Transverse colon (tissue), 4 donors: ENCODE measurements at regions not wholly inside any gene's neighbourhood (a gene's known extent, or its start where the extent isn't known, plus 50 kb on each side); places are given as distances from the start of the nearest gene placed in this dataset.
"Not testable (repeated sequence)": the region's sequence is repeated elsewhere in the genome, so short reads cannot be mapped to it uniquely, and the experiment has no call there.

Source experiments
- DNase-seq: peaks from one replicate; pipeline ENCODE4 v3.0.0-alpha.2; 2019
- H3K27ac ChIP-seq, 4 donors: fragments of 200-600 bp; sonication (generic); 2 replicates each; pipeline ENCODE4 v1.5.1; 2016 to 2018; ENCODE audit warnings: inconsistent platforms in 4 of 4
- H3K27me3 ChIP-seq: fragments of 200-600 bp; sonication (generic); 2 replicates; pipeline ENCODE4 v1.5.1; 2017; ENCODE audit warnings: inconsistent platforms
- H3K36me3 ChIP-seq, 4 donors: fragments of 200-600 bp; sonication (generic); 2 replicates each; pipeline ENCODE4 v1.5.1; 2017 to 2019; ENCODE audit warnings: inconsistent platforms in 4 of 4
- H3K4me1 ChIP-seq, 4 donors: fragments of 200-600 bp; sonication (generic); 2 replicates each; pipeline ENCODE4 v1.5.1; 2017 to 2020; ENCODE audit warnings: inconsistent platforms in 4 of 4
- H3K4me3 ChIP-seq, 4 donors: fragments of 200-600 bp; sonication (generic); 1 replicate in 1 of 4; 2 replicates in 3 of 4; pipeline versions ENCODE4 v1.5.1 to v1.6.1; 2017 to 2019; ENCODE audit warnings: inconsistent platforms in 4 of 4
- H3K9me3 ChIP-seq, 2 donors: fragments of 200-600 bp; sonication (generic); 2 replicates each; pipeline ENCODE4 v1.5.1; 2017 to 2019; ENCODE audit warnings: inconsistent platforms in 2 of 2
- EP300 ChIP-seq: sonication (generic); formaldehyde crosslinking; IDR thresholded peaks from one replicate; pipeline ENCODE4 v1.6.1; 2017; ENCODE audit warnings: antibody characterized with exemption, low read depth
- POLR2A ChIP-seq: fragments of 450-650 bp; IDR thresholded peaks from one replicate; pipeline ENCODE4 v1.6.1; 2016; ENCODE audit warnings: antibody characterized with exemption, mild to moderate bottlenecking, moderate library complexity
- POLR2AphosphoS5 ChIP-seq, 3 donors: sonication (generic); formaldehyde crosslinking; IDR thresholded peaks; one replicate each; pipeline ENCODE4 v1.6.1; 2016; ENCODE audit warnings: antibody characterized with exemption in 3 of 3
- WGBS, 2 donors: methylation state at CpG; one replicate each; pipeline ENCODE4 v1.1.5; 2018; ENCODE audit warnings: low coverage in 1 of 2; 5-methylcytosine and 5-hydroxymethylcytosine counted together
- in situ Hi-C, 4 donors: fragments of 200-750 bp; cut with MboI; loops; one replicate each; pipeline versions ENCODE4 v1.15.0 to v1.15.1; 2017; ENCODE audit warnings: low sequenced_read_pairs in 3 of 4, low pct_ligation_motif_present in 1 of 4, low pct_unique_long_range_greater_than_20kb in 1 of 4
- intact Hi-C: fragments of 100-400 bp; cut with DNase I; formaldehyde crosslinking; loops from one replicate; pipeline ENCODE4 v1.15.1; 2023; ENCODE audit warnings: low total_unique reads
- TF ChIP-seq, protein P1 (sequence below), 5 experiments: fragments of 200-600 bp in 3 of 5; fragments of 450-650 bp in 2 of 5; sonication (generic) in 3 of 5; IDR thresholded peaks; 1 replicate in 2 of 5; 2 replicates in 3 of 5; pipeline ENCODE4 v1.5.1; 2016 to 2017; ENCODE audit warnings: antibody characterized with exemption in 5 of 5, inconsistent platforms in 3 of 5, mild to moderate bottlenecking in 2 of 5, moderate library complexity in 1 of 5

GRCh38 chrY:20042993-20043392 is 298.5 kb upstream of the KDM5D start:
- Histone ChIP-seq H3K4me1 (no peaks in the 10 kb centered on the region), H3K27me3 (no peaks in the 10 kb centered on the region), H3K4me3 (no peak overlapping the region), H3K9me3 (no peaks in the 10 kb centered on the region), H3K36me3 (no peaks in the 10 kb centered on the region), H3K27ac (no peak overlapping the region)
- intact Hi-C loops, result no loop called here
- WGBS, 2 donors, result no CpG with 5 or more reads among the region's 2 CpGs
- no peak for TF ChIP-seq POLR2A
- TF ChIP-seq POLR2AphosphoS5 (IDR thresholded peaks at IDR 0.05), result no peak
- TF ChIP-seq EP300, result no peak
- in situ Hi-C loops, result loop anchor here in 1 of 4 donors (25.0 kb wide), 1 partner anchor 106 kb away; no protein-coding TSS in a partner anchor
- no peak for DNase-seq

- H3K4me3 ChIP-seq, result no peak overlapping the region
- WGBS, 2 donors, result 60% methylated on average over 1 of the region's 5 CpGs; no CpG with 5 or more reads in 1 of the 2 donors
- H3K27ac ChIP-seq, result no peak overlapping the region
- H3K9me3 ChIP-seq, result no peaks in the 10 kb centered on the region
- no peaks in the 10 kb centered on the region for H3K4me1 ChIP-seq
- H3K36me3 ChIP-seq, result no peaks in the 10 kb centered on the region
- TF ChIP-seq, protein P1, sequence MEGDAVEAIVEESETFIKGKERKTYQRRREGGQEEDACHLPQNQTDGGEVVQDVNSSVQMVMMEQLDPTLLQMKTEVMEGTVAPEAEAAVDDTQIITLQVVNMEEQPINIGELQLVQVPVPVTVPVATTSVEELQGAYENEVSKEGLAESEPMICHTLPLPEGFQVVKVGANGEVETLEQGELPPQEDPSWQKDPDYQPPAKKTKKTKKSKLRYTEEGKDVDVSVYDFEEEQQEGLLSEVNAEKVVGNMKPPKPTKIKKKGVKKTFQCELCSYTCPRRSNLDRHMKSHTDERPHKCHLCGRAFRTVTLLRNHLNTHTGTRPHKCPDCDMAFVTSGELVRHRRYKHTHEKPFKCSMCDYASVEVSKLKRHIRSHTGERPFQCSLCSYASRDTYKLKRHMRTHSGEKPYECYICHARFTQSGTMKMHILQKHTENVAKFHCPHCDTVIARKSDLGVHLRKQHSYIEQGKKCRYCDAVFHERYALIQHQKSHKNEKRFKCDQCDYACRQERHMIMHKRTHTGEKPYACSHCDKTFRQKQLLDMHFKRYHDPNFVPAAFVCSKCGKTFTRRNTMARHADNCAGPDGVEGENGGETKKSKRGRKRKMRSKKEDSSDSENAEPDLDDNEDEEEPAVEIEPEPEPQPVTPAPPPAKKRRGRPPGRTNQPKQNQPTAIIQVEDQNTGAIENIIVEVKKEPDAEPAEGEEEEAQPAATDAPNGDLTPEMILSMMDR (IDR thresholded peaks at IDR 0.05), result no peak
- TF ChIP-seq EP300, result no peak
- no peak for TF ChIP-seq POLR2AphosphoS5 (IDR thresholded peaks at IDR 0.05)
- no peak for TF ChIP-seq POLR2A
- DNase-seq, result no peak
- in situ Hi-C loops (loop anchor here in 1 of 4 donors (25.0 kb wide), 1 partner anchor 88 kb away; no protein-coding TSS in a partner anchor), intact Hi-C loops (no loop called here)
- H3K27me3 ChIP-seq, result no peaks in the 10 kb centered on the region
These were observed 281.1 kb upstream of the KDM5D start for GRCh38 chrY:20025676-20026075.

- no CpG with 5 or more reads among the region's 6 CpGs for WGBS, 2 donors
- H3K9me3 ChIP-seq, DNase-seq, H3K4me1 ChIP-seq, H3K36me3 ChIP-seq, intact Hi-C loops, H3K27ac ChIP-seq, in situ Hi-C loops, H3K27me3 ChIP-seq, H3K4me3 ChIP-seq: not testable (repeated sequence)
These were observed 248.9 kb upstream of the KDM5D start for GRCh38 chrY:19993410-19993809.

GRCh38 chrY:19973012-19973411 is 228.5 kb upstream of the KDM5D start:
- no peaks in the 10 kb centered on the region for H3K27me3 ChIP-seq
- DNase-seq, result no peak
- no peak overlapping the region for H3K27ac ChIP-seq
- no peaks in the 10 kb centered on the region for H3K4me1 ChIP-seq
- no peaks in the 10 kb centered on the region for H3K36me3 ChIP-seq
- intact Hi-C loops, result no loop called here
- in situ Hi-C loops, result no loop called here
- H3K4me3 ChIP-seq, result no peak overlapping the region
- no peaks in the 10 kb centered on the region for H3K9me3 ChIP-seq
- TF ChIP-seq, protein P1 (IDR thresholded peaks at IDR 0.05), result no peak
- no peak for TF ChIP-seq POLR2AphosphoS5 (IDR thresholded peaks at IDR 0.05)
- no peak for TF ChIP-seq POLR2A
- no peak for TF ChIP-seq EP300
- 100% methylated on average over 1 of the region's 3 CpGs; no CpG with 5 or more reads in 1 of the 2 donors for WGBS, 2 donors

- H3K9me3 ChIP-seq, result no peaks in the 10 kb centered on the region
- no peak overlapping the region for H3K27ac ChIP-seq
- no peaks in the 10 kb centered on the region for H3K36me3 ChIP-seq
- TF ChIP-seq EP300, result no peak
- TF ChIP-seq, protein P1 (IDR thresholded peaks at IDR 0.05), result no peak
- TF ChIP-seq POLR2A, result no peak
- no peak for TF ChIP-seq POLR2AphosphoS5 (IDR thresholded peaks at IDR 0.05)
- intact Hi-C loops (no loop called here), in situ Hi-C loops (loop anchor here in 1 of 4 donors (25.0 kb wide), 1 partner anchor 90 kb away; no protein-coding TSS in a partner anchor)
- no peak for DNase-seq
- H3K27me3 ChIP-seq, result no peaks in the 10 kb centered on the region
- no peak overlapping the region for H3K4me3 ChIP-seq
- H3K4me1 ChIP-seq, result no peaks in the 10 kb centered on the region
These were observed 203.2 kb upstream of the KDM5D start for GRCh38 chrY:19947702-19948101.
